HG03196 (cell line): ENCODE measurements at regions not wholly inside any gene's neighbourhood (a gene's known extent, or its start where the extent isn't known, plus 50 kb on each side); places are given as distances from the start of the nearest gene placed in this dataset.

ENCODE experiments used
- ATAC-seq: cut with Tn5 transposase; IDR thresholded peaks from one replicate; pipeline ENCODE4 v1.9.1; 2021; ENCODE audit not compliant: unreplicated experiment

DNA sequence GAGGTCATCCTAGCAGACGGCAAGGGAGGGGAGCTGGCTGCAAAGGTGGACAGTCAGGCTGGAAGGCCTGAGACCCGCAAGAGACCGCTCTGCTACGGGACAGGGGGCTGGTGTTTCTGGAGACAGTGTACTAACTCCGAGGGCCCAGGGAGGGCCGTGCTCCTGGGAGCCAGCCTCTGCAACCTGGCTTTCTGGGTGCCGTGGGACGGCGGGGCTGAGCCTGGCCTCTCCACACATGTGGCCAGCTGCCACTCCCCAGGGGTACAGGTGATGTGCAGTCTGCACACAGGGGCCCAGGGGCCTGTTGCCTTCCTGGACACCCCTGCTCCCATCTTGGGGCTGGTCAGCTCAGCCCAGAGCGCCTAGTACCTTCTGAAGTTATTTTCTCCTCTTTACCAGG lies 92.2 kb downstream of the MRPL36 start:
- no peak for ATAC-seq

DNA sequence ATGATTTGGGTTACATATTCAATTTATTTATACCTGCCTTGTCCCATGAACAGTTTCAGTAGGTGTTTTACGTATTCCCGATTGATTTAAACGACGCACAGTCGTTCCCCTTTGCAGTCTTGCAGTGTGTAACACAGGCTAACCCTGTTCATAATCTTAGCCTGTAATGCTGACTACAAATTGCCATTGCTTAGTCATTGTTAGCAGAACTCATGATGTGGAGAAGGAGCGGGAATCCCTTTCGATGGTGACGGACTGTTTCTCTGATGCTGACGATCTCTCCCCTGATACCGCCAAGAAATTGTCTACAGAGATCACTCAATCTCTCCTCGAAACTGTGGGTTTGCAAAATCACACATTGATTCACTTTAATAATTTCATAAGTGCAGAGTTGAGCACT lies 93.2 kb downstream of the MRPL36 start:
- no peak for ATAC-seq

DNA sequence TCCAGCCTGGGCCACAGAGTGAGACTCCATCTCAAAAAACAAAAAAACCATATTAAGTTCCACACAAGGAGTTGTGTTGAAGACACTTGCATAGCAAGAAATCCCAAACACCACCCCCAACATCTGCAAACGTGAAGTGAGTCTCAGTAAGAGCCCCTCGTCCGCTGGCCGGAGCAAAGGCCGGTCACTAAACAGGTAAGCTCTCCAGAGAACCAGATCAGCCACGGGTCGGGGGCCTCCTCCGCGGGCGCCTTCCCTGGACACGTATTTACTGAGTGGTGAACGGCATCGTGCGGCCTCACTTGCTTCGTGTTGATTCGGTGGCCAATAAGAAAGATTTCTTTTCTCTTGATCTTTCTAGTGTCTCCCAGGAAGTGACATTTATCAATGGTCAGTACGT lies 93.6 kb downstream of the MRPL36 start:
- ATAC-seq, result no peak

DNA sequence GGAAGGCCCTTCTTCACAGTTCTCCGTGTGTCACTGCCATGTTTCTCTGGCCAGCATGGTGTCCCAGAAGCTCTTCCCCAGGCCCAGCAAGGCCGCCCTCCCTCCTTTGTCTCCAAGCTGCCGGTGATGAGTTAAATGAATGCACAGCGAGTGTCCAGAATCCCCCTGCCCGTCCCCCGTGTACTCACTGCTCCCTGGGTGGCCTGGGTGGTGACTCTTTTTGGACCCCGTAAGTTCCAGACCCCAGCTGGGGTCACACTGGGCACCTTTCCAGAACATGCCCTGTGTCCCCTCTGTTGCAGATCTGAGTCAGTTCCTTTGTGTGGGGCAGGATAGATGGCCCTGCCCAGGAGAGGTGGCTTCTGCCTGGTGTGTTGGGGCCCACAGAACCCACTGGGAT lies 95.0 kb downstream of the MRPL36 start:
- no peak for ATAC-seq

DNA sequence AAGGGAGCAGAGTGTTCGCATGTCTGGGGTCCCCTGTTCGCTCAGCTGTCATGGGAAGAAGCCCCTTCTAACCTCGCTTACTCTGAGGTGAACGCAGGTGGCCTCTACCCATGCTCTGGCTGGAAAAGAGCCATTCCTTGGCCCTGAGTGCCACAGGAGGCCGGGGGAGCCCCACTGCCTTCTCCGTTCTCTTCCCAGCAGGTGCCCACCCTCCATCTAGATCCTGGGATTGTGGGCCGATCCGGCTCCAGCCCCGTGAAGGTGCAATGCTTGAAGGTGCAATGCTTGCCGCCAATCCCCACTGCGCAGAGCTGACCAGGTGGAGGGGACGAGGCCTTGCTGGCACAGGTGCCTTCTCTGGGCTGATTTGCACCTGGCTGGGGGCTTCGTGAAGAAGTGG lies 95.4 kb downstream of the MRPL36 start:
- no peak for ATAC-seq

DNA sequence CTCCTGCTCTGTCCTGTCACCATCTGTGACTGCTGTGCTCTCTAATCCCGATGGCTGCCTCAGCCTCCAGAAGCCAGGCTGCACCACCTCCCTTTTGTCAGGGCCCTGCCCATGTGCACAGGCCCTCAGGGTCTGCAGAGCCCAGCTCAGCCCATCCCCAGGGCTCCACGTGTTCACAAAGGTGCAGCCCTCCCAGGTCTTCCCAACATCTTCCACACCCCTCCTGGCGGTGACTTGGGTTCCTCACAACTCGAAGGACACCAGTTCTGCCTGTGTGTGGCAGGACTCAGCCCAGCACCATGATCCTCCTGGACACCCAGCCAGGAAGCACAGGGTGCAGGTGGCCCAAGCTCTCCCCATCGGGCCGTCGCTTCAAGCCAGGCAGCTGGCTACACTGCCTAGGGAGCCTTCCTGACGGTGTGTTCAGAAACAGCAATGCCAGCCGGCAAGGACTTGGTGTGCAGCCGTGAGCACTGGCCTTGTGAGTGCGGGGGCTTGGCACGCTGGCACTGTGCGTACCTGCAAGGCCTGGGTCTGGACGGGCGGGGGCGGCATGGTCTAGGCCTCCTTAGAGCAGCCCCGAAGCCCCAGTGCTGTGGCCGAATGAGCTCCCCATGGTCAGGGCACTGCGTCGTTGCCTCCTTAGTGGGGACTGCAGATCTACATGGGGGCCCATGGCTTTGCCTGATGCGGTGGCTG lies 96.1 kb downstream of the MRPL36 start:
- no peak for ATAC-seq

DNA sequence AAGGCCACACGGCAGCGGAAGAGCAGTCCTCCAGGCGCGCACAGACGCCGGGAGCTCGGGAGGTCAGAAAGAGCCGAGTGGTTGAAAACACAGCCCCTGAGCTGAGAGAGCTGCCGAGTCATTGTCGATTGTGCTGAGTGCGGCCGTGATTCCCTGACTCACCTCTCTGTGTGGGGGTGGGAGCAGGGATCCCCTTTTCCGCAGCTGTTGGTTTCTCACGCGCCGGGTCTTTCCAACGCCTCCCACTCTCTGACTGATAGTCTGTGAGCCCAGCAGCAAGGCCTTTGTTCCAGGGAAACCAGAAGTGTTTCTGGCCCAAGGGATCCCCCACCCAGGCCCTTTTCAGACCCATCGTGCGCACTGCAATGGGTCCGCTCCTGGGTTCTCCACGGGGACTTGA lies 97.3 kb downstream of the MRPL36 start:
- ATAC-seq, result no peak

DNA sequence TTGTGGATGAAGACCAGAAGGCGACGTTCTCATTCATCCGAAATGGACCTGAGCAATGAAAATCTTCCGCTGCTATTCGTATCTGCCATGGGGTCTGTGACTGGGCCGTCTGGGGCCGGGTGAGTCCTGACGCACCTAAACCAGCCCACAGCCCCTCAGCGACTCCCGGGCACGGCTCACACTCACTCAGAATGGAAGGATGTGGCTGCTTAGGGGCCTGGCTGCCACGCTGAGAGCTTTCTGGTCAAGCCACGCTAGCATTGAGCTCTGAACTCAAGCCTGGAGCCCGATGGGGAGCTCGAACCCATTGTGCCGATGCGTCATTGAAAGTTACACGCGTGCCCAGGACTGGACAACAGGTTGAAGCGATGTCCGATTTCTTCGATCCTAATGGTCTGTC lies 97.8 kb downstream of the MRPL36 start:
- ATAC-seq, result no peak

DNA sequence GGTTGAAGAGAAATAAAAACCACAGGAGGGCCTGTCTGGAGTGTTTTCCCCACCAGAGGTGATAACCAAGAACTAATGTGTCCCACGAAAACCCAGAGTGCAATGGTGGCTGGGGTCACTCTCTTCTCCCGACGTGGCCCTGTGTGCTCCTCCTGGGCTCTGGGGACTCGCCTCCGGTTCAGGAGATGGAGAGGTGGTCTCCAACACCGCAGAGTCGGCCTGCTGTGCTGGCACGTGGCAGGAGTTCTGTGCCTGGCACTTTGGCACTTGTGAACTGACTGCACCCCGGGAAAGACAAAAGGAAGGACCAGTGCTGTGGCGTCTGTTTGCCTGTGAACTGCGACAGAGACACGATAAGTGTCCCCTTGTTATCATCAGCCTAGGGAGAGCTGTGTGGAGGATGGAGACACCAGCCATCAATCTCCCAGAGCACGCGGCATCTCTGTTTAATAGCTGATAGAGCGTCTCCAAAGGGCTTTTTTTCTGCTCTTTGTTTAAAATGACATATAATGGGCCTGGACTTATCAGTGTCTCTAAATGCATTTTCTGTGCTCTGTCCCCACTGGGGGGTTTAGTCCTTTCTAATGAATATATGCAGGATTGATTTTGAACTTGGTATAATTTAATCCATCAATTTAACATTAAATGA lies 98.3 kb downstream of the MRPL36 start:
- ATAC-seq, result no peak

DNA sequence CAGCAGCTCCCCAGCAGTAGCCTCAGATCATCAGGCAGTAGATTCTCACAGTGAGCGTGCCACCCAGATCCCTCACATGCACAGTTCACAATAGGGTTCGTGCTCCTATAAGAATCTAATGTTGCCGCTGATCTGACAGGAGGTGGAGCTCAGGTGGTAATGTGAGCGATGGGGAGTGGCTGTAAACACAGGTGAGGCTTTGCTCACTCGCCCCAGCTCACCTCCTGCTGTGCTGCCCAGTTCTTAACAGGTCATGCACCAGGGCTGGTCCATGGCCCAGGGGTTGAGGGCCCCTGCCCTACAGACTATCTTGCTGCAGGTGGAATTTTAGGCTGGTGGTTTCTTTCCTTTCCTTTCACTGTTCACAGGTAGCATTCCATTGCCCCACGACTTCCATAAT lies 100.2 kb downstream of the MRPL36 start:
- ATAC-seq, result no peak

DNA sequence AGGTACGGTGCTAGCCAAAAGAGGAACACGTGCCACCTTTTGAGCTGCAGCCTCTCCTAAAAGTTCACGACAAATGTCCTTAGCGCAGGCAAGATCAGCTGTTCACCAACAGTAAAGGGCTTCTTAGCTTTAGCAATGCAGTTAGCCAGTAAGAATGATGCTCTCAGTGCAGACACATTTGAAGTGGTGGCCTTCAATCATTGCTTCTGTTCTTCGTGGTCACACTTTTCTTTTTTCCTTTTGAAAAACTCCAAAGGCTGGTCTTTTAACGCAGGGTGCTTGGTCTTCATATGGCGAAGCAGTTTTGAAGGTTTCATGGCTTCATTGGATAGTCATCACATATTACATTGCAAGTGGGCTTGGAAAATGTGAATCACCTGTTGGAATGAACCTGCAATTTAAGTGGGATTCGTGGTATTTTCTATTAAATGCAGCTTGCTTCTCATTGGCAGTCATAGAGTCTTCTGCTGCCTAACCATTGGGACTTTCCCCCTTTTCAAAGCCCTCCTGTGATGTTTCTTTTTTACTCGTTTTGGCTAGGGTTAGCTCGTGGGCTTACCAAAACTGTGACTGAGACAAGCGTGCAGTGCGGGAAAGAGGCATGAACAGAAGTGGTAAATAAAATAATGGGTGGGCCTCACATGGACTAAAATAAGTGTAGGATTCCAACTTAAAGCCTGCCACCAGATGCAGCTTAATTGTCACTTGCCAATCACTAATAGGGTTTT lies 100.9 kb downstream of the MRPL36 start:
- ATAC-seq, result no peak

DNA sequence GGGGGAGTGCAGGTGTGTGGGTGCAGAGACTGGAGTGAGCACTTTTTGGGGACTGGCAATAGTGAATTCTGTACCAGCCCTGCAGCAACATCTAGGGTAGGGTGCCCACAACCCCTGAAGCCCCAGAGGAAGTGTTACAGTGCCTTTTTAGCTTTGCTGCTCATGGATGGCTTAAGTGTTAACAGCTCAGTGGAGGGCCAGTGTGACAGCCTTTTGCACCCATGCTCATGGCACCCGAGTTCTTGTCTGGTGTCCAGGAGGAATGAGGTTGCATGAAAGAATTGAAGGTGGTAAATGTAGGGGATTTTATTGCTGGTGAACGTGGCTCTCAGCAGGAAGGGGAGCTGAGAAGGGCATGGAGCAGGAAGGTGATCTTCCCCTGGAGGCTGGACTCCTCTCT lies 107.3 kb downstream of the MRPL36 start:
- ATAC-seq, result no peak

DNA sequence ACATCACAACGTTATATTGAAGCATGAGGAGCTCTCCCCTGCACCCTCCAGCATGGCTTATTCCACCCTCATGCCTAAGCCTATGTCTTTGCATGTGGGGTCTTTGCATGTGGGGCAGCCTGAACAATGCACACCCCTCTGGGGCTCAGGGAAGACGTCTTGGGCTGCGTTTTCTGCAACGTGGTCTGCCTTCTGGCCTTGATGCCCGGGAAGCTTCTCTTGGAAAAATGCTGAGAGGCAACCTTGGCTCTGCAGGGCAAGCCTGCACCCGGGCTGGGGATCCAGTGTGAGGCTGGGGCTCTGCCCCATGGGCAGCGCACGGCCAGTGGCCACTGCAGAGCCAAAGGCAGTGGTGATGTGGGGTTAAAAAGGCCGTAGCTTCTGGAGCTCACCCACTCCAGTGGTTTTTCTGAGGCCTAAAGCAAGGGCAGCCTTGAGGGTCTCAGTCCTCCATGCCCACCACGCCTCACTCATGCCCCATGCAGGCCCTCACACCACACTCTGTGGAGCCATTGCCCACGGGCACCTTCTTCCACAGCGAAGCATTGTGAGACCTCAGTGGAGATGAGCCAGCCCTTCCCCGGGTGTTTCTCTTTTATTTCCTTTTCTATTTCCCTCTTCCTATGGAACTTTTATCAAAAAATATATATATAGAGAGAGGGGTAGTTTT lies 112.2 kb downstream of the MRPL36 start:
- no peak for ATAC-seq

DNA sequence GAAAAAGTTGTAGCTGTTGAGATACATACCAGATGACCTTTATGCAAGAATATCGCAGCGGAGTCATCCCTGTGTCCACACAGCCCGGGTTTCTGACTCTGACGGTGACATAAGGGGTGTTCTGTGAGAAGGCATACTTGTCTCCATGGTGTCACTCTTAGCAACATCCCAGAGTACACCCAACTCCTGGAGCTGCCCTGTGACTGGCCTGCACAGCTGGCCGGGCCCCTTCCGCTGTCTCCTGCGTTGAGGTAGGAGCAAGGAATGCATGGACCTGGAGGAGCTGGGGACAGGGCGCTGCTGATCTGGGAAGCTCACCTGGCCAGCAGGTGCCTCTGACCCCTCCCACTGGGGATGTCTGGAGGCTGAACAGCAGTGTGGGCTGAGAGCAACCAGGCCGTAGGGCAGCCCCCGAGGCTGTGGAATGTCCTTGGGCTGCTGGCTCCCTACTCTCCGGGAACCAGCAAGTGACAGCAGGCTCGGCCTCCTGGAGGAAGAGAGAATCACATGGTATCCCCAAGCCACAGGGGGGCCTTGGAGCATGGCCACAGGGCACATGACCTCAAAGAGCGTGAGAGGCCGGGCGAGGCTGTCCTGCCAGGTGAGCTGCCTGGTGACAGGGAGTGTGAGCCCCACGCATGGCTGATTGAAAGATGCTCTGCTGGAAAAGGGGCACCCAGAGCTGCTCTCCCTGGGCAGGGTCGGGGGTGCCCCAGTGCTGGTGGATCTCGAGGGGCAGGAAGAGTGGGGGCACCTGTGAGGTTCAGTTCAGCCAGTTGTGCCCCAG lies 113.4 kb downstream of the MRPL36 start:
- ATAC-seq, result no peak

DNA sequence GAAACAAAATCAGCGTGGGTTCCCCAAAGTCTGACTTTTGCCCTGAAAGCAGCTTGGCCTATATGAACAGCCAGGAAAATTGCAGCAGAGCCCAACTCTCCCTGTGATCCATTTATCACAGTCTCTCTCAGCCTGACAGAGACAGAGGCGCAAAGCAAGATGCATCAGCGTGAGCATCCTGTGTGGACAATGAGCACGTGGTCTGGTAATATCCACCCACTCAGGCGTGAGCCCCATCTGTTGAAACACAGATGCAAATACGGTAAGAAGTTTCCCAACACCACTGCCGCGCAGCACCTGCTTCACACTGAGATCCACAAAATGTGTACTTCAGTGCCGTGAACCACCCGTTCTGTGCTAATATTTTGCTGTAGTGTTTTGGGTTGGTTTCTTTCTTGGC lies 114.6 kb downstream of the MRPL36 start:
- ATAC-seq, result no peak

DNA sequence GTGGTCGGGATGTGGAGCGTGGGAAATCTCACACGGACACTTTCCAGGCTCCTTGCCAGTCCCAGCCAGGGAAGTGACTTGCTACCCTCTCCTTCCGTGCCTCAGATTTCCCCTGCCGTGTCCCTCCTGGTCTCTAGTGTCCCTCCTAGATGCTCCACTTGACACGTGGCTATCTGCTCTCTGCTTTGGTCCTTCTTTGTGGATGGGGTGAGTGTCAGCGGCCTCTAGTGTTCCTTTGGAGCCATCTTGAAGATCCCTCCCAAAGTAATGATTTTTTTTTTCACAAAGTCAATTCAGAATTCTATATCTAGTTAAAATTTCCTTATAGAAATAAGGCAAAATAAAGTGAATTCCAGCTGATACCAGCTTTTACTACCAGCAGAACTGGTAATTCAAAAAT lies 117.7 kb downstream of the MRPL36 start:
- no peak for ATAC-seq

DNA sequence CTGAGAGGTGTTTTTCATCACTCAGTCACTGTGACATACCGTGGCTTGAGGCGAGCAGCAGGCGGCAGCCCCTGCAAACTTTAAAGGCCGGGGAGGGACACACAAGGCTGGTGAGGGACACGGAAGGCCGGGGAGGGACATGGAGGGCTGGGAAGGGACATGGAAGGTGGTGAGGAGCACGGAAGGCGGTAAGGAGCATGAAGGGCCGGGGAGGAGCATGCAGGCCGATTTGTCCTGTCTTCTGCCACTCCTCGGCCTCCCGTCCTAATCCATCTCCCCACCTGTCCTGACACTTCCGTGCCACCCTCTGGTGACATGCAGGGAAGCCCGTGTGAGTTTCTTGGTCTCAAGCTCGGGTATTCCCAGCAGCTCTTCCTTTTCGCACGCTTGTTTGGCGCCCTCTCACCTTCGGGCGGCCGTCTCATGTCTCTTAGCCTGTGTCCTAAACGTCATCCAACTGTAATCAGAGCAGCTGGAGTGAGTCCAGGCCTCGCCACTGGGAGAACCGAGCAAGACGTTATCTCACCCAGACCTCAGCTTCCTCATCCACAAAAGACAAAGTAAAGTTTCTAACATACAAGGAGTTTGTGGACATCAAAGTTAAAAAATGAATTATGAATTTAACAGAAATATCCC lies 126.5 kb downstream of the MRPL36 start:
- ATAC-seq, result no peak

DNA sequence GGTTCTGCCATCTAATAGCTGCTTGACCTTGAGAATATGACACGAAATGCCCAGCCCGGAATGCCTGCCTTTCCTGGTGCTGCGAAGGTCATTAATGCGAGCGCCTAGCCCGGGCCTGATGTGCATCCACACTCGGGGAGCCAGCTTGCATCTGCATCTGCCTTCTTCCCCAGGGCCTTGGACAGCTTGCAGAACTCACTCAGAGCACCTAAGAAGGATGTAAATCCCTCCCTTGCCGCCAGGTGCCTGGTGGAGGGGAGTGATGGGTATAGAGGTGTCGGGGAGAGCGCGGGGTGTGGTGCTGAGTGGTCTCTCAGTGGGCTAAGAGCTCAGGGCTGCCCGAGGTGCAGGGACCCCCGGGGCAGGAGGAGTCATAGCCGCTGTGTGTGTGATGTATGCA lies 127.2 kb downstream of the MRPL36 start:
- ATAC-seq, result no peak

DNA sequence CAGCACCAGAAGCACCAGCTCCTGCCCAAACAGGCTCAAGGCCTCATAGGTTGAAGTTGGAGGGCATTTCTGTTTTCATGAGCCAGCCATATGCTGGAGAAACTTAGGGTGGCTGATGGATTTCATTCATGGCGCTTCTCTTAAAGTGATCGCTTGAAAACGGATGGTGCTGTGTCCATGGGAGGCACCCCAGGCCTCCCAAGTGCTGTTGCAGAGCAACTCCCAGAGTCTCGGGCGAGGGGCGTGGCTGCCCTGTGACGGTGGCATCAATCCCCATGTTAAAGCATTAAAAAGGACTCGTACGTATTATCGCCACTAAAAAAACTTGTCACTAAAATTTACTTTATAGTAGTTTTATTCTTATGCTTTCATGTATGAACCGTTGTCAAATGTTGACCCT lies 128.3 kb downstream of the MRPL36 start:
- ATAC-seq, result no peak

DNA sequence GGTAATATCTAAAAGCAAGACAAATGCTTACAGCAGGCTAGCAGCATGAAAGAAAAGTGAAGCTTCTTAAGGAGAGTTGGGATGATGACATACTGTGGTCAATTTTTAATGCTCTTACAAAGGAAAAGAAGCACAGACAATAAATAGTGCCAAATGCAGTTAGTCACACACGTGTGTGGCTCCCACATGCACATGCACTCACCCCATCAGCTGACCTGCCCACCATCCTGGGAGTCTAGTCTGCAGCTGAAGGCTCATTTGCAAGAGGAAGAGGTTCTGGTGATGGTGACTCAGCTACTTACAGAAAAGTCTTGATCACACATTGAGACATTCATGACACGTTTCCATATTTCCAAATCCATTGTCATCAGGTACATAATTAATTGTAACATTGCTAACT lies 129.3 kb downstream of the MRPL36 start:
- ATAC-seq, result no peak
